CD4-positive, alpha-beta memory T cell (primary cell): ENCODE measurements at regions not wholly inside any gene's neighbourhood (a gene's known extent, or its start where the extent isn't known, plus 50 kb on each side); places are given as distances from the start of the nearest gene placed in this dataset.

ENCODE experiments used
- CTCF ChIA-PET: fragments of 350-600 bp; sonication (Branson Sonifier 250); formaldehyde crosslinking; loops from one replicate; lab custom pipeline; 2021; ENCODE audit warnings: inconsistent platforms; ENCODE audit not compliant: partially characterized antibody; lab: Charles Lee
- POLR2A ChIA-PET: fragments of 350-600 bp; sonication (Branson Sonifier 250); formaldehyde crosslinking; loops from one replicate; lab custom pipeline; 2021; ENCODE audit not compliant: partially characterized antibody; lab: Charles Lee
- DNase-seq, 5 donors: peaks; one replicate each; pipeline versions ENCODE4 v3.0.0 to v3.0.0-alpha.2; 2020 to 2022; ENCODE audit warnings: mixed read lengths in 1 of 5
- H3K27ac ChIP-seq: one replicate; pipeline ENCODE4 v1.7.0; 2013; ENCODE audit warnings: low read depth, low read length
- H3K27me3 ChIP-seq: 2 replicates; pipeline ENCODE4 v1.7.0; 2013; ENCODE audit warnings: mild to moderate bottlenecking, low read length, moderate library complexity; ENCODE audit not compliant: insufficient read depth
- H3K36me3 ChIP-seq: 2 replicates; pipeline ENCODE4 v1.7.0; 2013; ENCODE audit warnings: mild to moderate bottlenecking, low read length, moderate library complexity; ENCODE audit not compliant: insufficient read depth
- H3K4me1 ChIP-seq: 2 replicates; pipeline ENCODE4 v1.7.0; 2013; ENCODE audit warnings: mild to moderate bottlenecking, low read length, moderate library complexity; ENCODE audit not compliant: insufficient read depth
- H3K4me3 ChIP-seq, 2 donors: one replicate each; pipeline ENCODE4 v1.7.0; 2013; ENCODE audit warnings: low read length in 2 of 2, mild to moderate bottlenecking in 1 of 2
- H3K9me3 ChIP-seq, 2 donors: one replicate each; pipeline ENCODE4 v1.7.0; 2013; ENCODE audit warnings: low read length in 2 of 2, control low read depth in 1 of 2; ENCODE audit not compliant: control insufficient read depth in 1 of 2
- H3K27ac Mint-ChIP-seq, 7 donors: one replicate each; pipeline ENCODE4 v1.8.0; 2020 to 2021; ENCODE audit warnings: mixed read lengths in 7 of 7, mild to moderate bottlenecking in 6 of 7, inconsistent platforms in 3 of 7, moderate library complexity in 3 of 7
- H3K27me3 Mint-ChIP-seq, 2 donors: one replicate each; pipeline ENCODE4 v1.8.0; 2020 to 2021; ENCODE audit warnings: mixed read lengths in 2 of 2
- H3K36me3 Mint-ChIP-seq, 2 donors: one replicate each; pipeline ENCODE4 v1.8.0; 2020 to 2021; ENCODE audit warnings: mixed read lengths in 2 of 2, inconsistent platforms in 1 of 2, mild to moderate bottlenecking in 1 of 2
- H3K4me1 Mint-ChIP-seq, 4 donors: one replicate each; pipeline ENCODE4 v1.8.0; 2020 to 2021; ENCODE audit warnings: mixed read lengths in 4 of 4, mild to moderate bottlenecking in 1 of 4
- H3K4me3 Mint-ChIP-seq, 8 donors: one replicate each; pipeline ENCODE4 v1.8.0; 2020 to 2021; ENCODE audit warnings: mixed read lengths in 8 of 8, mild to moderate bottlenecking in 7 of 8, moderate library complexity in 6 of 8, inconsistent platforms in 3 of 8
- H3K9me3 Mint-ChIP-seq, 8 donors: one replicate each; pipeline ENCODE4 v1.8.0; 2020 to 2021; ENCODE audit warnings: mixed read lengths in 8 of 8, mild to moderate bottlenecking in 5 of 8, inconsistent platforms in 3 of 8, moderate library complexity in 1 of 8
- intact Hi-C: fragments of 100-400 bp; cut with micrococcal nuclease; formaldehyde crosslinking; loops from one replicate; pipeline ENCODE4 v1.15.1; 2023

- ChIA-PET POLR2A (no interaction called here), CTCF (interaction anchor here (1.1 to 2.6 kb wide), 4 partner anchors 8 to 20 kb away, joined by 3 to 8 read pairs (median 4); no protein-coding TSS in a partner anchor)
- no peaks in the 10 kb centered on the region for H3K36me3 Mint-ChIP-seq
- DNase-seq = no peak
- peaks cover 0 to 3% (median 0%) of the 10 kb centered on the region in 4 donors for H3K4me1 Mint-ChIP-seq
- peaks cover 0 to 4% (median 0%) of the 10 kb centered on the region in 8 donors for H3K9me3 Mint-ChIP-seq
- H3K27me3 ChIP-seq = no peaks in the 10 kb centered on the region
- H3K27me3 Mint-ChIP-seq = peaks cover 34 to 42% of the 10 kb centered on the region in 2 donors
- H3K27ac Mint-ChIP-seq = no peak overlapping the region
- no peak overlapping the region for H3K4me3 Mint-ChIP-seq
- no peak overlapping the region for H3K27ac ChIP-seq
- no peaks in the 10 kb centered on the region for H3K36me3 ChIP-seq
- no peaks in the 10 kb centered on the region for H3K4me1 ChIP-seq
- no peak overlapping the region for H3K4me3 ChIP-seq
- intact Hi-C loops = no loop called here
- H3K9me3 ChIP-seq = no peaks in the 10 kb centered on the region
These were observed 67.6 kb downstream of the INSIG1 start for GRCh38 chr7:155365146-155365874.

GRCh38 chr7:155368894-155369600, 71.4 kb downstream of the INSIG1 start:
- H3K4me1 Mint-ChIP-seq = peaks cover 8 to 20% (median 14%) of the 10 kb centered on the region in 4 donors
- H3K4me3 Mint-ChIP-seq = no peak overlapping the region
- H3K27ac Mint-ChIP-seq = no peak overlapping the region
- Histone ChIP-seq H3K4me1 (peaks cover 12% of the 10 kb centered on the region), H3K36me3 (no peaks in the 10 kb centered on the region), H3K9me3 (no peaks in the 10 kb centered on the region), H3K4me3 (no peak overlapping the region), H3K27me3 (peaks cover 8% of the 10 kb centered on the region), H3K27ac (no peak overlapping the region)
- intact Hi-C loops = no loop called here
- CTCF ChIA-PET = no interaction called here
- peaks cover 0 to 4% (median 0%) of the 10 kb centered on the region in 8 donors for H3K9me3 Mint-ChIP-seq
- DNase-seq = no peak
- POLR2A ChIA-PET = no interaction called here
- H3K27me3 Mint-ChIP-seq = peaks cover 38 to 40% of the 10 kb centered on the region in 2 donors
- H3K36me3 Mint-ChIP-seq = peaks cover 0 to 5% of the 10 kb centered on the region in 2 donors

GRCh38 chr7:155369766-155370165, 72.1 kb downstream of the INSIG1 start:
- CTCF ChIA-PET = no interaction called here
- peaks cover 8% of the 10 kb centered on the region for H3K27me3 ChIP-seq

GRCh38 chr7:155371331-155371883, 73.7 kb downstream of the INSIG1 start:
- intact Hi-C loops = no loop called here
- no peaks in the 10 kb centered on the region for H3K36me3 ChIP-seq
- peaks cover 47 to 53% of the 10 kb centered on the region in 2 donors for H3K27me3 Mint-ChIP-seq
- no peak overlapping the region for H3K27ac ChIP-seq
- no peak overlapping the region for H3K4me3 ChIP-seq
- DNase-seq = no peak
- peaks cover 19% of the 10 kb centered on the region for H3K27me3 ChIP-seq
- peak overlapping the region in 4 of 8 donors; percentile 20 to 39 (median 28) for H3K4me3 Mint-ChIP-seq
- peaks cover 0 to 4% (median 0%) of the 10 kb centered on the region in 8 donors for H3K9me3 Mint-ChIP-seq
- H3K36me3 Mint-ChIP-seq = peaks cover 0 to 5% of the 10 kb centered on the region in 2 donors
- H3K27ac Mint-ChIP-seq = no peak overlapping the region
- peaks cover 18 to 39% (median 31%) of the 10 kb centered on the region in 4 donors for H3K4me1 Mint-ChIP-seq
- POLR2A ChIA-PET = no interaction called here
- peaks cover 31% of the 10 kb centered on the region for H3K4me1 ChIP-seq
- CTCF ChIA-PET = no interaction called here
- H3K9me3 ChIP-seq = no peaks in the 10 kb centered on the region

More at GRCh38 chr7:155369766-155370165, 72.1 kb downstream of the INSIG1 start:
- peaks cover 0 to 5% of the 10 kb centered on the region in 2 donors for H3K36me3 Mint-ChIP-seq
- DNase-seq = no peak
- H3K27ac Mint-ChIP-seq = no peak overlapping the region
- no peaks in the 10 kb centered on the region for H3K36me3 ChIP-seq
- no peak overlapping the region for H3K27ac ChIP-seq
- H3K4me1 Mint-ChIP-seq = peaks cover 11 to 24% (median 17%) of the 10 kb centered on the region in 4 donors
- intact Hi-C loops = no loop called here
- H3K9me3 ChIP-seq = no peaks in the 10 kb centered on the region
- peaks cover 39 to 42% of the 10 kb centered on the region in 2 donors for H3K27me3 Mint-ChIP-seq
- peaks cover 0 to 4% (median 0%) of the 10 kb centered on the region in 8 donors for H3K9me3 Mint-ChIP-seq
- H3K4me3 ChIP-seq = no peak overlapping the region
- POLR2A ChIA-PET = no interaction called here
- H3K4me3 Mint-ChIP-seq = no peak overlapping the region
- peaks cover 15% of the 10 kb centered on the region for H3K4me1 ChIP-seq

- intact Hi-C loops = no loop called here
- Mint-ChIP-seq H3K9me3 (peaks cover 0 to 4% (median 0%) of the 10 kb centered on the region in 8 donors), H3K27me3 (peaks cover 54 to 58% of the 10 kb centered on the region in 2 donors), H3K27ac (no peak overlapping the region), H3K36me3 (peaks cover 0 to 5% of the 10 kb centered on the region in 2 donors), H3K4me1 (peaks cover 18 to 42% (median 33%) of the 10 kb centered on the region in 4 donors), H3K4me3 (peak overlapping the region in 1 of 8 donors; percentile 23)
- no peak overlapping the region for H3K27ac ChIP-seq
- H3K27me3 ChIP-seq = peaks cover 21% of the 10 kb centered on the region
- ChIA-PET POLR2A (no interaction called here), CTCF (no interaction called here)
- H3K4me3 ChIP-seq = no peak overlapping the region
- no peak for DNase-seq
- H3K4me1 ChIP-seq = peaks cover 31% of the 10 kb centered on the region
- no peaks in the 10 kb centered on the region for H3K36me3 ChIP-seq
- H3K9me3 ChIP-seq = no peaks in the 10 kb centered on the region
These were observed 74.5 kb downstream of the INSIG1 start for GRCh38 chr7:155371884-155372781.

GRCh38 chr7:155372782-155373358, 75.2 kb downstream of the INSIG1 start:
- no peaks in the 10 kb centered on the region for H3K36me3 ChIP-seq
- Mint-ChIP-seq H3K4me3 (peak overlapping the region in 7 of 8 donors; percentile 25 to 79 (median 71)), H3K36me3 (peaks cover 0 to 5% of the 10 kb centered on the region in 2 donors), H3K27me3 (peaks cover 60 to 64% of the 10 kb centered on the region in 2 donors), H3K4me1 (peaks cover 20 to 47% (median 33%) of the 10 kb centered on the region in 4 donors), H3K9me3 (peaks cover 0 to 4% (median 0%) of the 10 kb centered on the region in 8 donors), H3K27ac (peak overlapping the region in 1 of 7 donors; percentile 36)
- ChIA-PET CTCF (interaction anchor here (1.2 kb wide), 1 partner anchor 8 kb away, joined by 4 read pairs; no protein-coding TSS in a partner anchor), POLR2A (no interaction called here)
- H3K4me1 ChIP-seq = peaks cover 31% of the 10 kb centered on the region
- no peak overlapping the region for H3K27ac ChIP-seq
- no peaks in the 10 kb centered on the region for H3K9me3 ChIP-seq
- peaks cover 29% of the 10 kb centered on the region for H3K27me3 ChIP-seq
- H3K4me3 ChIP-seq = no peak overlapping the region
- no peak for DNase-seq
- intact Hi-C loops = no loop called here
